Liver (tissue), 8 donors: ENCODE measurements at regions not wholly inside any gene's neighbourhood (a gene's known extent, or its start where the extent isn't known, plus 50 kb on each side); places are given as distances from the start of the nearest gene placed in this dataset.

Experiments used
- DNase-seq: peaks from one replicate; pipeline ENCODE4 v3.0.0-alpha.2; 2017; ENCODE audit warnings: low spot score
- H3K27ac ChIP-seq, 2 donors: one replicate each; pipeline ENCODE4 v1.7.0; 2013; ENCODE audit warnings: inconsistent platforms in 2 of 2, low read length in 2 of 2, control low read depth in 1 of 2, low read depth in 1 of 2, mild to moderate bottlenecking in 1 of 2
- H3K27me3 ChIP-seq, 4 donors: one replicate each; pipeline versions ENCODE4 v1.6.1 to v1.7.0; 2013; ENCODE audit warnings: low read length in 3 of 4, inconsistent platforms in 1 of 4, mild to moderate bottlenecking in 1 of 4, moderate library complexity in 1 of 4; ENCODE audit not compliant: control insufficient read depth in 4 of 4, insufficient read depth in 4 of 4
- H3K36me3 ChIP-seq, 4 donors: one replicate each; pipeline versions ENCODE4 v1.6.1 to v1.7.0; 2013; ENCODE audit warnings: low read length in 3 of 4, mild to moderate bottlenecking in 3 of 4, low read depth in 1 of 4, moderate library complexity in 1 of 4; ENCODE audit not compliant: control insufficient read depth in 4 of 4, insufficient read depth in 3 of 4
- H3K4me1 ChIP-seq, 4 donors: one replicate each; pipeline versions ENCODE4 v1.6.1 to v1.7.0; 2013; ENCODE audit warnings: low read length in 3 of 4, mild to moderate bottlenecking in 3 of 4, moderate library complexity in 1 of 4; ENCODE audit not compliant: control insufficient read depth in 4 of 4, insufficient read depth in 4 of 4
- H3K4me3 ChIP-seq, 3 donors: one replicate each; pipeline versions ENCODE4 v1.6.1 to v1.7.0; 2013; ENCODE audit warnings: low read length in 3 of 3, control low read depth in 1 of 3, low read depth in 1 of 3, mild to moderate bottlenecking in 1 of 3
- H3K9ac ChIP-seq, 2 donors: one replicate each; pipeline ENCODE4 v1.7.0; 2013; ENCODE audit warnings: low read length in 2 of 2, mild to moderate bottlenecking in 2 of 2, moderate library complexity in 2 of 2, control low read depth in 1 of 2, low read depth in 1 of 2
- H3K9me3 ChIP-seq, 4 donors: one replicate each; pipeline versions ENCODE4 v1.6.1 to v1.7.0; 2013; ENCODE audit warnings: low read length in 3 of 4; ENCODE audit not compliant: control insufficient read depth in 4 of 4
- ATF3 ChIP-seq: IDR thresholded peaks from 2 replicates; pipeline ENCODE4 v1.6.1; 2016; ENCODE audit warnings: antibody characterized with exemption
- CTCF ChIP-seq: fragments of 150-350 bp; IDR thresholded peaks from 2 replicates; pipeline ENCODE4 v1.5.1; 2017; ENCODE audit warnings: improper control_type of control experiment, low read depth, low read length; ENCODE audit not compliant: missing input control
- EGR1 ChIP-seq, 2 donors: IDR thresholded peaks; 2 replicates each; pipeline ENCODE4 v1.6.1; 2016 to 2018; ENCODE audit warnings: antibody characterized with exemption in 2 of 2, low read depth in 2 of 2
- FOXA1 ChIP-seq: IDR thresholded peaks from 2 replicates; pipeline ENCODE4 v1.6.1; 2016; ENCODE audit warnings: antibody characterized with exemption
- FOXA2 ChIP-seq: IDR thresholded peaks from 2 replicates; pipeline ENCODE4 v1.6.1; 2016; ENCODE audit warnings: antibody characterized with exemption
- GABPA ChIP-seq, 2 donors: IDR thresholded peaks in 1 of 2; conservative IDR thresholded peaks in 1 of 2; 2 replicates each; pipeline ENCODE4 v1.6.1; 2016; ENCODE audit warnings: antibody characterized with exemption in 2 of 2, mild to moderate bottlenecking in 1 of 2, moderate library complexity in 1 of 2
- HNF4A ChIP-seq, 2 donors: conservative IDR thresholded peaks; 2 replicates each; pipeline ENCODE4 v1.6.1; 2016; ENCODE audit warnings: antibody characterized with exemption in 2 of 2, mild to moderate bottlenecking in 2 of 2
- HNF4G ChIP-seq: IDR thresholded peaks from 2 replicates; pipeline ENCODE4 v1.6.1; 2016; ENCODE audit warnings: antibody characterized with exemption
- JUND ChIP-seq, 2 donors: IDR thresholded peaks; 2 replicates each; pipeline ENCODE4 v1.6.1; 2016; ENCODE audit warnings: antibody characterized with exemption in 2 of 2
- NR2F2 ChIP-seq: IDR thresholded peaks from 2 replicates; pipeline ENCODE4 v1.6.1; 2016; ENCODE audit warnings: antibody characterized with exemption
- RAD21 ChIP-seq, 2 donors: IDR thresholded peaks; 2 replicates each; pipeline ENCODE4 v1.6.1; 2016; ENCODE audit warnings: antibody characterized with exemption in 2 of 2, mild to moderate bottlenecking in 2 of 2
- REST ChIP-seq: IDR thresholded peaks from 2 replicates; pipeline ENCODE4 v1.6.1; 2016; ENCODE audit warnings: antibody characterized with exemption, mild to moderate bottlenecking
- RXRA ChIP-seq, 2 donors: IDR thresholded peaks; 2 replicates each; pipeline ENCODE4 v1.6.1; 2017 to 2018; ENCODE audit warnings: antibody characterized with exemption in 2 of 2, mild to moderate bottlenecking in 1 of 2
- SP1 ChIP-seq: IDR thresholded peaks from 2 replicates; pipeline ENCODE4 v1.6.1; 2018; ENCODE audit warnings: antibody characterized with exemption, mild to moderate bottlenecking
- TAF1 ChIP-seq: conservative IDR thresholded peaks from 2 replicates; pipeline ENCODE4 v1.6.1; 2016; ENCODE audit warnings: antibody characterized with exemption, mild to moderate bottlenecking
- YY1 ChIP-seq: IDR thresholded peaks from 2 replicates; pipeline ENCODE4 v1.6.1; 2016; ENCODE audit warnings: antibody characterized with exemption, mild to moderate bottlenecking
- WGBS: extraction: QIAGEN DNeasy Blood & Tissue Kit; methylation state at CpG from one replicate; pipeline ENCODE4 v1.1.7; 2013; 5-methylcytosine and 5-hydroxymethylcytosine counted together
- TF ChIP-seq, protein P1 (sequence below): IDR thresholded peaks from 2 replicates; pipeline ENCODE4 v1.6.1; 2016; ENCODE audit warnings: antibody characterized with exemption
- TF ChIP-seq, protein P2 (sequence below): IDR thresholded peaks from 2 replicates; pipeline ENCODE4 v1.6.1; 2016; ENCODE audit warnings: antibody characterized with exemption
- donor health status: healthy.
- donor health status: healthy.
- donor health status: healthy.
- donor health status: healthy.
- donor health status: healthy.

- Histone ChIP-seq H3K4me3 (no peak overlapping the region), H3K4me1 (no peaks in the 10 kb centered on the region), H3K27me3 (no peaks in the 10 kb centered on the region), H3K9ac (no peak overlapping the region), H3K27ac (no peak overlapping the region), H3K36me3 (no peaks in the 10 kb centered on the region), H3K9me3 (no peaks in the 10 kb centered on the region)
- WGBS: 82% methylated on average over 2 of the region's 2 CpGs
- DNase-seq: no peak
- TF ChIP-seq TAF1 (no peak), YY1 (no peak), FOXA2 (no peak), JUND (IDR thresholded peaks at IDR 0.05) (no peak), ATF3 (no peak), HNF4G (no peak), EGR1 (IDR thresholded peaks at IDR 0.05; ENCODE audit: low read depth in 2 of 2) (no peak)
Measured at GRCh38 chr12:102633981-102634605, 153.7 kb upstream of the IGF1 start.

GRCh38 chr12:102631274-102631673, 150.9 kb upstream of the IGF1 start:
- Histone ChIP-seq H3K27me3 (no peaks in the 10 kb centered on the region), H3K9ac (no peak overlapping the region), H3K36me3 (no peaks in the 10 kb centered on the region), H3K9me3 (peaks cover 3 to 17% (median 6%) of the 10 kb centered on the region in 4 donors), H3K4me1 (no peaks in the 10 kb centered on the region), H3K4me3 (no peak overlapping the region), H3K27ac (no peak overlapping the region)
- DNase-seq: no peak
- 95% methylated on average over 2 of the region's 2 CpGs for WGBS
- TF ChIP-seq SP1: no peak
- TF ChIP-seq, protein P1, sequence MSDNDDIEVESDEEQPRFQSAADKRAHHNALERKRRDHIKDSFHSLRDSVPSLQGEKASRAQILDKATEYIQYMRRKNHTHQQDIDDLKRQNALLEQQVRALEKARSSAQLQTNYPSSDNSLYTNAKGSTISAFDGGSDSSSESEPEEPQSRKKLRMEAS: no peak
- TF ChIP-seq HNF4G: no peak
- TF ChIP-seq JUND (IDR thresholded peaks at IDR 0.05): no peak
- TF ChIP-seq EGR1 (IDR thresholded peaks at IDR 0.05; ENCODE audit: low read depth in 2 of 2): no peak
- TF ChIP-seq, protein P2, sequence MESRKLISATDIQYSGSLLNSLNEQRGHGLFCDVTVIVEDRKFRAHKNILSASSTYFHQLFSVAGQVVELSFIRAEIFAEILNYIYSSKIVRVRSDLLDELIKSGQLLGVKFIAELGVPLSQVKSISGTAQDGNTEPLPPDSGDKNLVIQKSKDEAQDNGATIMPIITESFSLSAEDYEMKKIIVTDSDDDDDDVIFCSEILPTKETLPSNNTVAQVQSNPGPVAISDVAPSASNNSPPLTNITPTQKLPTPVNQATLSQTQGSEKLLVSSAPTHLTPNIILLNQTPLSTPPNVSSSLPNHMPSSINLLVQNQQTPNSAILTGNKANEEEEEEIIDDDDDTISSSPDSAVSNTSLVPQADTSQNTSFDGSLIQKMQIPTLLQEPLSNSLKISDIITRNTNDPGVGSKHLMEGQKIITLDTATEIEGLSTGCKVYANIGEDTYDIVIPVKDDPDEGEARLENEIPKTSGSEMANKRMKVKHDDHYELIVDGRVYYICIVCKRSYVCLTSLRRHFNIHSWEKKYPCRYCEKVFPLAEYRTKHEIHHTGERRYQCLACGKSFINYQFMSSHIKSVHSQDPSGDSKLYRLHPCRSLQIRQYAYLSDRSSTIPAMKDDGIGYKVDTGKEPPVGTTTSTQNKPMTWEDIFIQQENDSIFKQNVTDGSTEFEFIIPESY: no peak
- no peak for TF ChIP-seq TAF1
- TF ChIP-seq NR2F2: no peak
- no peak for TF ChIP-seq REST
- TF ChIP-seq RAD21 (IDR thresholded peaks at IDR 0.05): no peak
- TF ChIP-seq FOXA1: no peak
- no peak for TF ChIP-seq RXRA (IDR thresholded peaks at IDR 0.05)
- no peak for TF ChIP-seq GABPA (IDR thresholded peaks at IDR 0.05 in 1 of 2, conservative IDR thresholded peaks at IDR 0.05 in 1 of 2)
- TF ChIP-seq YY1: no peak
- no peak for TF ChIP-seq CTCF
- TF ChIP-seq ATF3: no peak
- no peak for TF ChIP-seq FOXA2
- TF ChIP-seq HNF4A (conservative IDR thresholded peaks at IDR 0.05): no peak
